Endothelial cell of umbilical vein (primary cell): ENCODE measurements at regions not wholly inside any gene's neighbourhood (a gene's known extent, or its start where the extent isn't known, plus 50 kb on each side); places are given as distances from the start of the nearest gene placed in this dataset.

Experiments
- CTCF ChIP-seq, 2 donors: IDR thresholded peaks; 1 replicate in 1 of 2; 2 replicates in 1 of 2; pipeline ENCODE4 v1.5.1; 2011; ENCODE audit warnings: low read length in 2 of 2, mild to moderate bottlenecking in 2 of 2, moderate library complexity in 2 of 2, control low read depth in 1 of 2, inconsistent platforms in 1 of 2, low read depth in 1 of 2; ENCODE audit not compliant: insufficient read depth in 1 of 2; ENCODE audit errors: extremely low read depth in 1 of 2
- EZH2 ChIP-seq: IDR thresholded peaks from 2 replicates; pipeline ENCODE4 v1.6.1; 2012; ENCODE audit warnings: borderline replicate concordance, low read depth, mild to moderate bottlenecking, moderate library complexity, low read length, inconsistent platforms; ENCODE audit not compliant: severe bottlenecking
- FOS ChIP-seq: IDR thresholded peaks from 2 replicates; pipeline ENCODE4 v1.6.1; 2011; ENCODE audit warnings: mild to moderate bottlenecking, low read length, moderate library complexity, borderline replicate concordance; ENCODE audit not compliant: insufficient read depth
- MAX ChIP-seq: IDR thresholded peaks from 2 replicates; pipeline ENCODE4 v1.6.1; 2011; ENCODE audit not compliant: insufficient read depth, insufficient read length
- MYC ChIP-seq: IDR thresholded peaks from one replicate; pipeline ENCODE4 v1.6.1; 2011; ENCODE audit warnings: mild to moderate bottlenecking, low read depth, low read length
- POLR2A ChIP-seq: IDR thresholded peaks from 2 replicates; pipeline ENCODE4 v1.6.1; 2012; ENCODE audit warnings: low read depth, mild to moderate bottlenecking, control low read depth, low read length
- POLR2AphosphoS5 ChIP-seq: IDR thresholded peaks from 2 replicates; pipeline ENCODE4 v1.6.1; 2012; ENCODE audit warnings: low read depth, mild to moderate bottlenecking, control low read depth, low read length, moderate library complexity; ENCODE audit not compliant: insufficient read depth

- no peak for TF ChIP-seq CTCF (IDR thresholded peaks at IDR 0.05; ENCODE audit: extremely low read depth in 1 of 2, insufficient read depth in 1 of 2, low read depth in 1 of 2, low read length in 2 of 2)
- no peak for TF ChIP-seq POLR2AphosphoS5
- TF ChIP-seq EZH2 = no peak
- no peak for TF ChIP-seq FOS
- TF ChIP-seq POLR2A = no peak
- no peak for TF ChIP-seq MAX
- no peak for TF ChIP-seq MYC
Measured at GRCh38 chr4:130187587-130187986, 1091.6 kb downstream of the C4orf33 start.
